ENCODE measurements at regions not wholly inside any gene's neighbourhood (a gene's known extent, or its start where the extent isn't known, plus 50 kb on each side); places are given as distances from the start of the nearest gene placed in this dataset.

- TF ChIP-seq CTCF (IDR thresholded peaks at IDR 0.05) (no peak), POLR2A (IDR thresholded peaks at IDR 0.05) (no peak)
These were observed 542.6 kb downstream of the TMEM114 start for GRCh38 chr16:8047736-8048135.
